IMR-90 (cell line): ENCODE measurements at regions not wholly inside any gene's neighbourhood (a gene's known extent, or its start where the extent isn't known, plus 50 kb on each side); places are given as distances from the start of the nearest gene placed in this dataset.

Experiments
- ATAC-seq: fragments of 200-7000 bp; cut with Tn5 transposase; 2 replicates; pipeline ENCODE4 v1.9.1; 2020; ENCODE audit warnings: low read depth, mild to moderate bottlenecking, moderate library complexity
- BruUV-seq: library from RNA; stranded (reverse); fragments of 400-500 nt; replicated peaks from 2 replicates; lab custom pipeline; 2021; lab: Mats Ljungman, UMichigan
- CTCF ChIA-PET: fragments of 300-600 bp; formaldehyde crosslinking; extraction: SDS; loops from one replicate; lab custom pipeline; 2021; ENCODE audit warnings: antibody characterized with exemption; lab: Yijun Ruan, JAX
- POLR2A ChIA-PET: fragments of 300-600 bp; sonication (Branson Sonifier 250); formaldehyde crosslinking; loops from one replicate; lab custom pipeline; 2022; ENCODE audit warnings: antibody characterized with exemption; ENCODE audit not compliant: unreplicated experiment; lab: Charles Lee
- DNase-seq: peaks from one replicate; pipeline ENCODE4 v3.0.0; 2013
- H2AFZ ChIP-seq: replicated peaks from 2 replicates; pipeline ENCODE3; 2013; ENCODE audit warnings: low read length, mild to moderate bottlenecking; ENCODE audit not compliant: poor library complexity
- H2AK5ac ChIP-seq: 2 replicates; pipeline ENCODE4 v1.6.1; 2013; ENCODE audit warnings: low read depth, low read length, inconsistent platforms
- H2AK9ac ChIP-seq: replicated peaks from 2 replicates; pipeline ENCODE3; 2013; ENCODE audit warnings: mild to moderate bottlenecking, low read depth, low read length, moderate library complexity; ENCODE audit not compliant: poor library complexity
- H2BK120ac ChIP-seq: 2 replicates; pipeline ENCODE4 v1.6.1; 2013; ENCODE audit warnings: low read depth, low read length, inconsistent platforms
- H2BK15ac ChIP-seq: 3 replicates; pipeline ENCODE4 v1.6.1; 2013; ENCODE audit warnings: low read depth, low read length, inconsistent platforms
- H2BK20ac ChIP-seq: 2 replicates; pipeline ENCODE4 v1.6.1; 2013; ENCODE audit warnings: low read depth, mild to moderate bottlenecking, inconsistent platforms, low read length, moderate library complexity
- H2BK5ac ChIP-seq: 2 replicates; pipeline ENCODE4 v1.6.1; 2013; ENCODE audit warnings: mild to moderate bottlenecking, low read depth, low read length, inconsistent platforms; ENCODE audit not compliant: poor library complexity, severe bottlenecking
- H3K14ac ChIP-seq: replicated peaks from 2 replicates; pipeline ENCODE4 v1.6.1; 2013; ENCODE audit warnings: low read depth, low read length, inconsistent platforms
- H3K18ac ChIP-seq: 2 replicates; pipeline ENCODE4 v1.6.1; 2013; ENCODE audit warnings: low read depth, low read length, control low read depth
- H3K23ac ChIP-seq: 2 replicates; pipeline ENCODE4 v1.6.1; 2013; ENCODE audit warnings: low read depth, low read length, inconsistent platforms
- H3K27ac ChIP-seq: 2 replicates; pipeline ENCODE4 v1.5.1; 2013; ENCODE audit warnings: mild to moderate bottlenecking, control low read depth, low read length; ENCODE audit not compliant: insufficient read depth
- H3K27me3 ChIP-seq: 2 replicates; pipeline ENCODE4 v1.6.1; 2013; ENCODE audit warnings: low read length; ENCODE audit not compliant: control insufficient read depth, insufficient read depth
- H3K36me3 ChIP-seq: 2 replicates; pipeline ENCODE4 v1.6.1; 2013; ENCODE audit warnings: low read length, mixed read lengths; ENCODE audit not compliant: control insufficient read depth, insufficient read depth
- H3K4ac ChIP-seq: 2 replicates; pipeline ENCODE4 v1.6.1; 2013; ENCODE audit warnings: low read depth, low read length, inconsistent platforms
- H3K4me1 ChIP-seq: 2 replicates; pipeline ENCODE4 v1.6.1; 2013; ENCODE audit warnings: low read length, mixed read lengths; ENCODE audit not compliant: control insufficient read depth, insufficient read depth
- H3K4me2 ChIP-seq: 2 replicates; pipeline ENCODE4 v1.6.1; 2013; ENCODE audit warnings: low read depth, mild to moderate bottlenecking, control low read depth, low read length, moderate library complexity
- H3K4me3 ChIP-seq: 2 replicates; pipeline ENCODE4 v1.5.1; 2013; ENCODE audit warnings: low read depth, mild to moderate bottlenecking, control low read depth, low read length, moderate library complexity; ENCODE audit not compliant: insufficient read depth
- H3K56ac ChIP-seq: 2 replicates; pipeline ENCODE4 v1.6.1; 2013; ENCODE audit warnings: low read length, inconsistent platforms; ENCODE audit not compliant: insufficient read depth; ENCODE audit errors: extremely low read depth
- H3K79me1 ChIP-seq, 2 experiments: 2 replicates each; pipeline ENCODE4 v1.6.1; 2013; ENCODE audit warnings: low read length in 2 of 2, inconsistent platforms in 1 of 2, low read depth in 1 of 2
- H3K9ac ChIP-seq: 2 replicates; pipeline ENCODE4 v1.6.1; 2013; ENCODE audit warnings: low read depth, low read length, control low read depth
- H3K9me1 ChIP-seq: 2 replicates; pipeline ENCODE4 v1.6.1; 2013; ENCODE audit warnings: low read length, inconsistent platforms; ENCODE audit not compliant: insufficient read depth
- H3K9me3 ChIP-seq: 2 replicates; pipeline ENCODE4 v1.6.1; 2013; ENCODE audit warnings: low read length; ENCODE audit not compliant: control insufficient read depth, insufficient read depth
- H4K20me1 ChIP-seq: 2 replicates; pipeline ENCODE4 v1.6.1; 2013; ENCODE audit warnings: low read length, inconsistent platforms; ENCODE audit not compliant: insufficient read depth
- H4K5ac ChIP-seq: 2 replicates; pipeline ENCODE4 v1.6.1; 2013; ENCODE audit warnings: mild to moderate bottlenecking, low read depth, low read length, control low read depth
- H4K8ac ChIP-seq, 2 experiments: 2 replicates each; pipeline ENCODE4 v1.6.1; 2013; ENCODE audit warnings: low read depth in 2 of 2, low read length in 2 of 2, control low read depth in 1 of 2, inconsistent platforms in 1 of 2
- H4K91ac ChIP-seq: 2 replicates; pipeline ENCODE4 v1.6.1; 2013; ENCODE audit warnings: low read depth, low read length, inconsistent platforms; ENCODE audit not compliant: insufficient read depth
- MXI1 ChIP-seq: IDR thresholded peaks from 2 replicates; pipeline ENCODE4 v1.6.1; 2012; ENCODE audit warnings: low read depth, mild to moderate bottlenecking, low read length, moderate library complexity, borderline replicate concordance
- RFX5 ChIP-seq: IDR thresholded peaks from 2 replicates; pipeline ENCODE4 v1.8.0; 2012; ENCODE audit warnings: low read depth, mild to moderate bottlenecking, low read length, moderate library complexity
- WGBS, 2 experiments: methylation state at CpG; one replicate each; pipeline versions ENCODE4 v1.1.5 to v1.1.7; 2013; ENCODE audit warnings: missing lambda C conversion rate in 2 of 2; ENCODE audit not compliant: insufficient read length in 1 of 2; ENCODE audit errors: extremely low coverage in 2 of 2; 5-methylcytosine and 5-hydroxymethylcytosine counted together
- dilution Hi-C: fragments of 300-500 bp; cut with HindIII; formaldehyde crosslinking; loops from one replicate; pipeline ENCODE4 v1.14.3; 2018; ENCODE audit warnings: low sequenced_read_pairs; ENCODE audit not compliant: unreplicated experiment
- in situ Hi-C: fragments of 300-500 bp; cut with MboI; formaldehyde crosslinking; loops from 3 replicates; pipeline ENCODE4 v1.14.3; 2019; ENCODE audit warnings: low sequenced_read_pairs, inconsistent platforms, mixed read lengths
- intact Hi-C: fragments of 100-400 bp; cut with micrococcal nuclease; formaldehyde crosslinking; loops from 2 replicates; pipeline ENCODE4 v1.10.0; 2022

DNA sequence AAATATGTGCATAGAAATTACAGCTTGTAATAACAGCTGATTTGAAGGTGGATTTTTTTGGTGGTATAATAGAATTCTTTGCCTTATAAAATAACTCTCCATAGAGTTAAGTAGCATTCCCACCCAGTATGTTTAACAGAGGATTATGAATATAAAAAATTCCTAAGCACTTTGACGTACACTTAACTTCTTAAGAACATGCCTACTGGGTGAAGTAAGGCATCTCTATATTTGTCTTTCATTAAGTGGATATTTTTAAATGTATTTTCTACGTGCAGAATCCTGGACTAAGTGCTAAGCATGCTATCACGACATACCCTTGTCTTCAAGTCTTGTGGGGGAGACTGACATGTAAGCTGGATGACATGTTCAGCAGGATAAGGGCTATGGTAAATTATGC is 217.7 kb upstream of the BMPER start:
- in situ Hi-C loops (no loop called here), dilution Hi-C loops (no loop called here), intact Hi-C loops (no loop called here)
- H3K18ac ChIP-seq: no peak overlapping the region
- H3K79me1 ChIP-seq: no peaks in the 10 kb centered on the region
- ATAC-seq (no peak), DNase-seq (no peak)
- no peak overlapping the region for H4K8ac ChIP-seq
- H3K36me3 ChIP-seq: no peaks in the 10 kb centered on the region
- no peaks in the 10 kb centered on the region for H3K27me3 ChIP-seq
- H3K27ac ChIP-seq: no peak overlapping the region
- H4K5ac ChIP-seq: no peak overlapping the region
- peaks cover 2% of the 10 kb centered on the region; the same call in 1 of the 2 replicates for H3K4me1 ChIP-seq
- H2BK120ac ChIP-seq: no peak overlapping the region
- no peak overlapping the region for H3K56ac ChIP-seq
- no peak overlapping the region for H2AK9ac ChIP-seq
- H2BK15ac ChIP-seq: no peak overlapping the region
- H2AFZ ChIP-seq: no peak overlapping the region
- TF ChIP-seq MXI1 (no peak), RFX5 (no peak)
- H3K9me1 ChIP-seq: no peaks in the 10 kb centered on the region; the same call in 1 of the 2 replicates
- no peak overlapping the region for H3K14ac ChIP-seq
- no peak overlapping the region for H2BK5ac ChIP-seq
- ChIA-PET CTCF (interaction anchor here (0.6 kb wide), 1 partner anchor 120 kb away, joined by 3 read pairs; no protein-coding TSS in a partner anchor), POLR2A (no interaction called here)
- H2BK20ac ChIP-seq: no peak overlapping the region
- no peak overlapping the region for H2AK5ac ChIP-seq
- 85% methylated on average over 2 of the region's 3 CpGs; no CpG with 5 or more reads in 1 of the 2 experiments for WGBS, 2 experiments
- no TSS peak for BruUV-seq
- H3K4me2 ChIP-seq: no peak overlapping the region
- H4K91ac ChIP-seq: no peak overlapping the region
- H3K9me3 ChIP-seq: no peaks in the 10 kb centered on the region
- no peak overlapping the region for H3K9ac ChIP-seq
- no peaks in the 10 kb centered on the region for H4K20me1 ChIP-seq
- H3K23ac ChIP-seq: no peak overlapping the region
- no peak overlapping the region for H3K4me3 ChIP-seq
- no peak overlapping the region for H3K4ac ChIP-seq
